ENCODE measurements at regions not wholly inside any gene's neighbourhood (a gene's known extent, or its start where the extent isn't known, plus 50 kb on each side); places are given as distances from the start of the nearest gene placed in this dataset.

- TF ChIP-seq RAD21 (IDR thresholded peaks at IDR 0.05) (no peak), TAF1 (conservative IDR thresholded peaks at IDR 0.05) (no peak), FOXA1 (IDR thresholded peaks at IDR 0.05) (no peak), NR2F2 (IDR thresholded peaks at IDR 0.05) (no peak), HNF4G (IDR thresholded peaks at IDR 0.05) (no peak)
- TF ChIP-seq, protein P1, sequence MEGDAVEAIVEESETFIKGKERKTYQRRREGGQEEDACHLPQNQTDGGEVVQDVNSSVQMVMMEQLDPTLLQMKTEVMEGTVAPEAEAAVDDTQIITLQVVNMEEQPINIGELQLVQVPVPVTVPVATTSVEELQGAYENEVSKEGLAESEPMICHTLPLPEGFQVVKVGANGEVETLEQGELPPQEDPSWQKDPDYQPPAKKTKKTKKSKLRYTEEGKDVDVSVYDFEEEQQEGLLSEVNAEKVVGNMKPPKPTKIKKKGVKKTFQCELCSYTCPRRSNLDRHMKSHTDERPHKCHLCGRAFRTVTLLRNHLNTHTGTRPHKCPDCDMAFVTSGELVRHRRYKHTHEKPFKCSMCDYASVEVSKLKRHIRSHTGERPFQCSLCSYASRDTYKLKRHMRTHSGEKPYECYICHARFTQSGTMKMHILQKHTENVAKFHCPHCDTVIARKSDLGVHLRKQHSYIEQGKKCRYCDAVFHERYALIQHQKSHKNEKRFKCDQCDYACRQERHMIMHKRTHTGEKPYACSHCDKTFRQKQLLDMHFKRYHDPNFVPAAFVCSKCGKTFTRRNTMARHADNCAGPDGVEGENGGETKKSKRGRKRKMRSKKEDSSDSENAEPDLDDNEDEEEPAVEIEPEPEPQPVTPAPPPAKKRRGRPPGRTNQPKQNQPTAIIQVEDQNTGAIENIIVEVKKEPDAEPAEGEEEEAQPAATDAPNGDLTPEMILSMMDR (IDR thresholded peaks at IDR 0.05; ENCODE audit: low read depth, low read length, missing input control), result no peak
- TF ChIP-seq, protein P2, sequence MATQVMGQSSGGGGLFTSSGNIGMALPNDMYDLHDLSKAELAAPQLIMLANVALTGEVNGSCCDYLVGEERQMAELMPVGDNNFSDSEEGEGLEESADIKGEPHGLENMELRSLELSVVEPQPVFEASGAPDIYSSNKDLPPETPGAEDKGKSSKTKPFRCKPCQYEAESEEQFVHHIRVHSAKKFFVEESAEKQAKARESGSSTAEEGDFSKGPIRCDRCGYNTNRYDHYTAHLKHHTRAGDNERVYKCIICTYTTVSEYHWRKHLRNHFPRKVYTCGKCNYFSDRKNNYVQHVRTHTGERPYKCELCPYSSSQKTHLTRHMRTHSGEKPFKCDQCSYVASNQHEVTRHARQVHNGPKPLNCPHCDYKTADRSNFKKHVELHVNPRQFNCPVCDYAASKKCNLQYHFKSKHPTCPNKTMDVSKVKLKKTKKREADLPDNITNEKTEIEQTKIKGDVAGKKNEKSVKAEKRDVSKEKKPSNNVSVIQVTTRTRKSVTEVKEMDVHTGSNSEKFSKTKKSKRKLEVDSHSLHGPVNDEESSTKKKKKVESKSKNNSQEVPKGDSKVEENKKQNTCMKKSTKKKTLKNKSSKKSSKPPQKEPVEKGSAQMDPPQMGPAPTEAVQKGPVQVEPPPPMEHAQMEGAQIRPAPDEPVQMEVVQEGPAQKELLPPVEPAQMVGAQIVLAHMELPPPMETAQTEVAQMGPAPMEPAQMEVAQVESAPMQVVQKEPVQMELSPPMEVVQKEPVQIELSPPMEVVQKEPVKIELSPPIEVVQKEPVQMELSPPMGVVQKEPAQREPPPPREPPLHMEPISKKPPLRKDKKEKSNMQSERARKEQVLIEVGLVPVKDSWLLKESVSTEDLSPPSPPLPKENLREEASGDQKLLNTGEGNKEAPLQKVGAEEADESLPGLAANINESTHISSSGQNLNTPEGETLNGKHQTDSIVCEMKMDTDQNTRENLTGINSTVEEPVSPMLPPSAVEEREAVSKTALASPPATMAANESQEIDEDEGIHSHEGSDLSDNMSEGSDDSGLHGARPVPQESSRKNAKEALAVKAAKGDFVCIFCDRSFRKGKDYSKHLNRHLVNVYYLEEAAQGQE (IDR thresholded peaks at IDR 0.05), result no peak
- TF ChIP-seq, protein P3, sequence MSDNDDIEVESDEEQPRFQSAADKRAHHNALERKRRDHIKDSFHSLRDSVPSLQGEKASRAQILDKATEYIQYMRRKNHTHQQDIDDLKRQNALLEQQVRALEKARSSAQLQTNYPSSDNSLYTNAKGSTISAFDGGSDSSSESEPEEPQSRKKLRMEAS (IDR thresholded peaks at IDR 0.05), result no peak
These were observed 400.9 kb upstream of the PDE3A start for GRCh38 chr12:19967431-19967830.
